A172 (cell line): ENCODE measurements at regions not wholly inside any gene's neighbourhood (a gene's known extent, or its start where the extent isn't known, plus 50 kb on each side); places are given as distances from the start of the nearest gene placed in this dataset.

Source experiments
- DNase-seq: peaks from one replicate; pipeline ENCODE4 v3.0.0-alpha.2; 2015; ENCODE audit warnings: low spot score

DNA sequence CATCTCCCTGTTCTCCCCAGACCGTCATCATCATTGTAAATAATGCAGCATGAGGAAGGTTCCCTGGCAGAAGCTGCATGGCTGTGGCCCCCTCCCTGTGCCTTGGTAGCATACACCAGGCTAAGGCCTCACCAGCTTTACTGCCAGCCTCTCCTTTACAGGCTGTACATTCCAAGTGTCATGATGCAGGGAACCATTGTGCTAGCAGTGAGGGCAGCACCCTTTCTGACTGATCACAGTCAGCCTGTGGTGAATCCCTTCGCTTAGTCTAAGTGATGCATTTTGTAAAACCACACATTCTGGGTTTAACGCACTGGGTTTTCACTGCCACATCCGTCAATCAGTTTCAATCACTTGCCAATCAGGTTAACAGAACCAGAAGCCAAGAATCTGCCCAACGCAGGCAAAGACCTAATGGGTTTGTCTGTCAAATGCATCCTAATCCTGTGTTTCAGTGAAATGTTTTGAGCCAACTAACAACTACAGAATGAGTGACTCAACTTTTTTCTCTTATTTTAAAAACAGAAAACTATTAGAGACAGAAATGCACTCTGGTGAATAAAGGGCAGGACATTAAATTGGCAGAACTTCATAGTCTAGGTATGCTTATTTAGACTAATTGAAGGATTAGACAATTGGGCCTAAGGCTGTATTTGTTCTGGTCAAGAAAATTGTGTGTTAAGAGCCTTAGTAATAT lies 225.9 kb upstream of the DPH6 start:
- DNase-seq, result no peak

DNA sequence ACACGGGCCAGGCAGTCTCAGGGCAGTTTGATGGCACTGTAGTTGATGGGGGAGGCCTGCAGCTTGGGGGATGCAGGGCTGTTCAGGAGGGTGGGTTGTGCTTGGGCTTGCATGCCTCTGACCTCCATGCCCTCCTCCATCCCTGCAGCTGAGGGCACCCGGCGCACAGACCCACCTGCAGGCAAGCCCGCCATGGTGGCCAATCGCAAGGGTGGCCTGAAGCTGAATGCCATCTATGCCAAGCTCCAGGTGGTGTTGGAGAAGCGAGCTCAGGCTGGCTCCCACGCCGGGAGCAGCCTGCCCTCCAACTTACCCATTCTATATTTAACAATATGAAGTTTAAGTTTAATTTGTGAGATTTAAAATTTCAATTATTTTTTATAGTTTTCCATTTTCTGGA lies 228.7 kb upstream of the DPH6 start:
- DNase-seq, result no peak

DNA sequence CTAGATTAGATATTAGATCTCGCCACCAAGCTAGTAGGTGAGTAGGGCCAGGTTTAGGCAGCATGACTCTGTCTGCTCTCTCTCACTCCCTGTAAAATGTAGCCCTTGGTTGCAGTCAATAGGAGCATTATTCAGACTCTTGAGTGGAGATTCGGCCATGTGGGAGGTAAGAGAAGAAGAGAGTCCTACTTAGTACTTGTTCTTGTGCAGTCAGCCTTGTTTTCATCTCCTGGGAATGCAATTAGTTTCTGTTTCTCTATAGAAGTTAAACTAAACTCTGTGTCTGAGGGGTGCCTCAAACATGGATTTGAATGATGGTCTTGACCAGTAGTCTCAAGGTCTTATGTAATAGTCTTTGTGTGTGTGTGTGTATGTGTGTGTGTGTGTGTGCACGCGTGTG lies 229.5 kb upstream of the DPH6 start:
- DNase-seq, result no peak

DNA sequence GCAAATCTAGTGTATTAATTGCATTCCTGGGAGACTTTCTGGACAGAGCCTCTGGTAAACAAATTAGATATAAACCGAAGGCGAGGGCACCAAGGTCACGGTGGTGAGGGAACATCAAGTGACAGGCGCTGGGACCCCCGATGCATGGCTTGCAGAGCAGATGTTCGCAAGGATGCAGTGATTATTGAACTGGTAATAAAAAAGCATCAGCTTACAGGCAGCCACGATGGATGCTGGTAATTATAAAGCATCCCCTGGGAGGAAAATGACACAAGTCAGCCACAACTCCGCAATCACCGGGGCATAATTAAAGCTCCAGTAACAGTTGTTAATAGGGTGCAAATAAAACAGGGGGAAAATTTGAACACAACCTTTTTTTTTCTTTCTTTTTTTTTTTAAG lies 231.1 kb upstream of the DPH6 start:
- DNase-seq, result no peak

DNA sequence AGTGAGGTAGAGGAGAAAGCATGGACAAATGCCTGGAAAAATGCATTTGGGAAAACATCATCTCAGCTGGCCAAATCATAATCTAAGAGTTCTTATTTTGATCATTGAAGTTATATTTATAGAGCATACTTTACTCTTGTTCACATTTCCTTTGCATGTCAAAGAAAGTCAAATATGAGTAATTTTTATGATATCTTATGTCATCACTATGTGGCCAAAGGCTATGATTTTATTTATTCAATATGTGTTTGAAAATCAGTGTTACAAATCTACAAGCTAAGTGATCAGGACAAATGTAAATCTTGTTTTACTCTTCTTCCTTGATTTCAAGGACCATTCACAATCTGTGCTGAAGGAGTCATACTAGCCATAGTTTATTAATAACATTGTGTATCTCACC lies 237.2 kb upstream of the DPH6 start:
- DNase-seq, result no peak

DNA sequence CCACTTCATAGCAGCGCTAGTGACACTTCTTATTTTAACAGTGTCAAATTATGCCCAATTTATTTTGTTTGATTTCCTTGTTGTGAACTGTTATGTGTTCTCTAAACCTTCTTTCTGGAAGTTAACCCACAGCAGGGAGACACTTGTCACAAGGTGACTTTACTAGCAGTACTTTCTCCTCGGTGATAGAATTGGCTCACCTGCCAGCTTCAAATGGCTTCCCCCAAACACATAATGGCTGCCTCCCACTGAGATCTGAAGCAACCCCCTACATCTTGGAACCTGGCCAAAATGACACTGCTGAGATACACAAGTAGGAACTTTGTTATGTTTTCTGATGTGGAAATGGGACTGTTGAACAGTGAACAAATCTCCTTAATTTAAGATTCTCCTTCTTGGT lies 238.8 kb upstream of the DPH6 start:
- DNase-seq, result no peak

DNA sequence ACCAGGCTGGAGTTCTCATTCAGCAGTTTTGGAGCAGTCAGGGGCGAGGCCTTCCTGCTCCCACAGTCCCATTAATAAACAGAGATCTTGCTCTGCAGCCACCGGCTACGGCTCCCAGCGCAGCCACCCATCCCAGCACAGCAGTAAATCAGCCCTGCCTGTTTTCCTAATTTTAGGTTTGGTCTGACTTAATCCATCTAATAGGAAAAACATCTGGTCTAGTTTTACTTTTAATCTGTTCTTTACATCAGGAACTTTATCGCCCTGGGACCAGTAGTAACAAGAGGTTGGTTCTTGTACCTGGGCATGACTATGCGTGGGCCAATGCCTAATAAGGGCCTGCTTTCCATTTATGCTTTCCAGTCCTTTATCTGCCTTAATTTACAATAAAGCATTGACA lies 264.0 kb upstream of the DPH6 start:
- no peak for DNase-seq

DNA sequence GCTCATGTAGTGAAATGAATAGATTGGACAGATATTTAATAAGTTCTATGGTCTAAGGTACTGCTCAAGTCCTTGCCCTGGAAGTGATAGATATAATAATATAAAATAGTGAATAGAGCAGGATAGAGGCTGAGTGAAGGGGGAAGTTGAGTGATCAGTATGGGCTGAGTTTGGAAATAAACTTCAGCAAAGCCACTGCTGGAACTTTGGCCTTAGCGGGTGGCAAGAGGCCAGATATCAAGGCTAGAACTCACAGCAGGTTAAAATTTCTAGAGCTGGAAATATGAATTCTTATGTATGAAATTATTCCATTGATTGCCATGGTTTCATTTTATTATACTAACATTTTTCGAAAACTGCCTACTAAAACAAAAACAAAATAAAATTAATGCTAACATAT lies 267.6 kb upstream of the DPH6 start:
- DNase-seq, result no peak

DNA sequence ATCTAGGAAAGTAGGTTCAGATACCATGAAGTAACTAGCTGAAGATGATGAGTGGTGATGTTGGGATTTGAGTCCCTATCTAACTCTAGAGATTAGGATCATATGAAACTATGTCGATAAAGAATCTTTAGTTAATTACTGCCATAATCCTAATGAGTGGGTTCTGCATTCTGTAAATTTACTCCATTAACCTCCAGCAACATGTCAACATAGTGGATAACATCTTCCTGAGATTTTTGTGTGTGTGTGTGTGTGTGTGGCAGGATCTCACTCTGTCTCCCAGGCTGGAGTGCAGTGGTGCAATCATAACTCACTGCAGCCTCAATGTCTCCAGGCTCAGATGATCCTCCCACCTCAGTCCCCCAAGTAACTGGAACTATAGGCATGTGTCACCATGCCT lies 272.9 kb upstream of the DPH6 start:
- no peak for DNase-seq

DNA sequence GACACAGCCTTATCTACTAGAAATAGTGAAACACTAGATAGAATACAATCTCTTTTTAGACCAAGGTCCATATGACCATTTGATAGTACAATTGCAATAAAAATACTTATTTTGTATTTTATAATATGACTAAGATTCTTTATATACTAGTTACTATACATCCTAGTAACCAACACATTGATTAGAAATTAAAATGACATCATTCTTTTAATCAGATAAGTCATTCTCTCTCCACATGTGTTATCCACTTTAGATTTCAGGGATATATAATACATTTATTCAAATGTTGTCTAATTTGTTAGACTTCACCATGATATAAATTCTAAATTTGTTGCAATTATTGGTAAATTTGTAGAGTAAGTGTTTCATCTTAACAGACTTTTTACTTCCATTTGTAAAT lies 276.2 kb upstream of the DPH6 start:
- no peak for DNase-seq

DNA sequence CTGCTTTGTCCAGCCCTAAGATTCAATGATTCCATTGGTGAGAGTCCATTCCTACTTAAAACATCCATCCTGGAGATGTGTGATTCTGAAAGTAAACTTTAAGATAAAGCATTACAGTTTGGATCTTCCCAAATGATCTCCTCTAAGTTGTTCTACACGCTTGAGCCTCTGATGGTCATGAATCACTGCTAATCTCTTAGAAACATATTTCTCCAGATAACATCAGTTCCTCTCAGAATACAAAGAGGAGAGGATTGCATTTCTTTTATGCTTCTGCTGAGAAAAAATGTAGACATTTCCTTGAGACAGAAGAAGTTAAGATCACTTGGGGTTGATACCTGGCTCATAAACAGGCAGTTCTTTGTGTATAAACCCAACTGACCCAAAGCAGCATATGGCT lies 281.2 kb upstream of the DPH6 start:
- no peak for DNase-seq

DNA sequence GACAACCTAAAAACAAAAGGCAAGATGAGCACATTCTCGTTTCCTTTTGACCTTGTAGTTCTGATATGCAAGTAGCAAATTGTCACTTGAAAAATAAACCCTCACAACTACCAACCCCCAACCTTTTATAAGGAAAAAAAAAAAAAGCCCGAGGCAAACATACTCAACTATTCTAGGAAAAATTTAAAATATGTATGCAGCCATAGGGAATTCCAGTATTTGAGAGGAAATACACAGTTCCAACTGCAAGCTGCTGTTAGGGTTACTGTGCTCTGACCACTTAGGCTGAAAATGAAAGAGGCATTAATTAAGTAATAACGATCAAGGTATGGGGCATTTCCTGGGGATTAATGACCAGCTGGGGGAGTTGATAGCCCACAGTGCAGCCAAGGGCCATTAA lies 281.9 kb upstream of the DPH6 start:
- DNase-seq, result no peak

DNA sequence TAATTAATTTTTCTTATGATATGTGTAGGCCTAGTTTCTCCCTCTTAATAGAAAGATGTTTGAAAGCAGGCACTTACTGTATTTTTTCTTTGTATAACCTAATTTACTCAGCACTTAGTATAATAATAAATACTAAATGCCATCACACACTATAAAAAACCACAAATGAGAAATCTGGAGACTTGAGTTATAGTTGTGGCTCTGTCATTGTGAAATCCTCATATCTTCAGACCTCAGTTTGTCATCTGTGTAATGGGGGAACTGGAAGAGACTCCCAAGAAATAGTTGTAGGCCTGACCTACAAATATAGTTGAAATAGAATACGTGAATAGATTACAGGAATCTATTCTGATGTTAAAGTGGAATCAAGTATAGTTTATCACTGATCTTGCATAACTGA lies 287.6 kb upstream of the DPH6 start:
- DNase-seq, result no peak

DNA sequence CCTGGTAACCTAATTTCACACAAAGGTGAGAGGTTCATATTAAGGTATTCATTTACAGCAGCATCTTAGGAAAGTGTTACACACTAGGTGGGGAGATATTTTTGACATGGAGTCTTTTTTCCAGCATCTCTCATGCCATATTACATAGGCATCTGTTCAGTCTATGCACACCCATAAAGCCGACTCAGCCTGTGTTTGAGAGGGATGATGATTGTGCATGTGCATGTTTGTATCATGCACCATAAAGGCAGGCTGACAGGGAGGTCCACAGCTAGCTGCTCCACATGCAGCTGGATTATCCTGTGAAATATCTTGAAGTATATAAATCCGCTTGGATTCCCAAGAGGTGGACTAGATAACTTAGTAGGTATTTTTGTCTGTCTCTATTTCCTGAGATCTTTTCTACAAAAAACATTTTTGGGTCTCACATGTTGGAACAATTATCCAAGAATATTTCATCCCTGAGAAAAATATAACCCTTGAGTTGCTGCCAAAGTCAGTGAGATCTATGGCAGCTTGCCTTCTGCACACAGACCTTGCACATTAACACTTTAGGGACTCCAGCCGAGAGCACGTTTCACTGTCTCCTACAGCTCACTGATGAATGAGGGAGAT lies 288.4 kb upstream of the DPH6 start:
- DNase-seq, result no peak

DNA sequence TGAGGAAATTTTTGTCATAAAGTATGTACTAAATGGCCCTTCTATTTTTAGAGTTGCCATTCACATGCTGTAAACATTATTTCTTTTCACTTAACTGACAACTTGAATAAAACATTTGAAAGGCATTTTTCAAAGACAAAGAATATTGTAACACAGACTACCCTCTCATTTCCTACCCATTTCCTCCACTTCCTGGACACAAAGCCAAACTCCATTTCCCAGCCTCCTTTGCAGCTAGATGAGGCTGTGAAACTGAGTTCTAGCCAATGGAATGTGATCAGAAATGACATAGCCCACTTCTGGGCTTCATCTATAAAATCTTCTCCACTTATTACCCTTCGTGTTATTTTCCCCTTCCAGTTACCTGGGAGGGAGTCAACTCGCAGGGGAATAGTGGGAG lies 288.9 kb upstream of the DPH6 start:
- no peak for DNase-seq

DNA sequence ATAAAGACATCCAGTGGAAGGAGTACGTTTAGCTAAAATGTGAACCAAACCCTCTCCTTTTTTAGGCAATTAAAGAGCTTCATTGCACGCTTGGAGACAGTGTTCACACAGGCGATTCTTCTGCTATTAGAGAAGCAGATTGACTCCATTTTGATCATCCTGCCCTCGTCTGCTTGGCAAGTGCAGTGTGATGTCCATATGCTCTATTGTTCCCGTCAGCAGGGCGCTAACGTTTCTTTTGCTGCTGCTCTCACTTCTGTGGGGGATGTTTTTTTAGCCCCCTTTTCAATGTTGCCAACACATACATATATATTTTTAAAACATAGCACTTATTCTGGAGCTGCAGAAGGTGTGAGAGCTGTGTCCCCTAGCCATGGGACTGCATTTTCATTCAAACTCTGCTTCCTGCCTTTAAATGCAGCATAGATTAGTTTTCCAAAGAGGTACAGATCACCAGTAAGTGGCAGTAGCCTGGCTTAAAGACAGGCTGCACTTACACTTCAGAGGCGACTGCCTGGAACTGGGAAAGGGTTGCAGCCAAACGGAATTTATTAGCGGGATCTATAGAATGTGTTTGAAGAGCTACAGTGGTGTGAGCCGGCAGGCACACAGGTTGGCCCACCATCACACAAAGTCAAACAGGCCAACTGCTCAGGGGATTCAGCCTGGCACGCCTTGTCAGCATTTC lies 292.6 kb upstream of the DPH6 start:
- no peak for DNase-seq

DNA sequence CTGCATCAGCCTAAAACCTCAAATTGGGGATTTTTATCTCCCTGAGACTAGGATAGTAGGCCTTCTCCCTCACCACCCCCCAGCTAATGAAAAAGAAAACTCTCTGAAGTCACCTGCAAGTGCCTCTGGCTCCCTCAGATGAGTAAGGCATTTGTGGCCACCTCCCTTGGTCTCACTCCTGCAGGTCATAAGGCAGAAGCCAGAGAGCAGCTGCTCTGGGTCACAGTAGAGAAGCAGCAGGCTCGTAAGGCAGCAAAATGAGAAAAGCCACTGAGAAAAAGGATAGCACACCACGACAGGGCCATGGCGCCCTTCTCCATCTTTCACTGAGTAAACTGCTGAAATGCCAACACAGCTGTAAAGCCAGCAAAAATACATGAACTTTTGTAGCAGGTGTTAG lies 296.7 kb upstream of the DPH6 start:
- DNase-seq, result no peak

DNA sequence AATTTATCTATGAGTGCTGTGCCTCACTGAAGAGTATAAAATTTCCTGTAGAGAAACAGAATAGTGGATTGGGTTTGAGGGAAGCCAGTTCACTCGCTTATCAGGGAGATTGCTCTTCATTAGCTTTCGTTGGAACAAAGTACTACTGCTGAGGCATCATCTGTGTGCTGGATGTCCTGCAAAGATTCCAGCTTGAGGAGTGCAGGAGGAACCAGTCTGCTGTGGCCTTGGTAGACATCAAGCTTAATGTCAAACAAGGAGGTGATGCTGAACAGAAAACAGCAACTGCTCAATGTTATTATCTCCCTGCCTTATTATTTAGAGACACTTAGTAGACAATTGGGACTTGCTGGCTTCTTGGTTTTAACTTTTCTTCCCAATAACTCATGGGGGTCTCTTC lies 297.5 kb upstream of the DPH6 start:
- DNase-seq, result no peak

DNA sequence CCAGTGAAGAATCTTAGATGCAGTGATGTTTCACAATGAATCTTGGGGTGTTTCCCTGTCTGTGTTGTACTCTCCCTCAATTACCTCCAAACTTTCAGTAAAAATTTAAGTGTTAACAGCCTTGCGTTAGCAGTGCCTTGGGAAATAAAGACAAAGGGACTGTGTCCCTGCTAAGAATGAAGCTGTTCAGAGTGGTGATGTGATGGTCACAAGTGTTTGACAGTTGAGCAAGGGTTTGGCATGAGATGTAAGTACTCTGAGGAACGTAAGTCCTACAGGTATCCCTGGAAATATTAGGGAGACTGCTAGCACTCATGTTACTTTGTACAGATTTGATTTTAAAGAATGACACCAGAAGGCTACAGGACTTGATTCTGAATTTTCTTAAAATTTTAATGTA lies 304.3 kb upstream of the DPH6 start:
- no peak for DNase-seq

DNA sequence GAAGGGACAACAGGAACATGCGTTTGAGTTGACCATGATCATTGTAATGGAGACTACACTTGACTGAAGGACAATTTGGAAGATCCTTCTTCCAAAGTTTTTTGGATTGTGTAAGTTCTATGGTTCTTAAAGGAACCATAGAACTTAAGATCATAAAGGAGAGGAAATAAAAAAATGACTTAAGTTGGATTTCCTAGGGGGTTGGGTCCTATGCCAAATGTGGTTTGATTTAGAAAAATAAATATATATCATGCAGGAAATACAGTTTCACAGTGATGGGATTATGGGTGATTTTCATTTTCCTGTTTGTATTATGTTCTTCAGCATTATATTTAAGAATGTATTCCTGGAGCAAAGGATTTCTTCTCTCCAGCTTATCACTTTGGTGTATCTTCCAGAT lies 305.5 kb upstream of the DPH6 start:
- no peak for DNase-seq

DNA sequence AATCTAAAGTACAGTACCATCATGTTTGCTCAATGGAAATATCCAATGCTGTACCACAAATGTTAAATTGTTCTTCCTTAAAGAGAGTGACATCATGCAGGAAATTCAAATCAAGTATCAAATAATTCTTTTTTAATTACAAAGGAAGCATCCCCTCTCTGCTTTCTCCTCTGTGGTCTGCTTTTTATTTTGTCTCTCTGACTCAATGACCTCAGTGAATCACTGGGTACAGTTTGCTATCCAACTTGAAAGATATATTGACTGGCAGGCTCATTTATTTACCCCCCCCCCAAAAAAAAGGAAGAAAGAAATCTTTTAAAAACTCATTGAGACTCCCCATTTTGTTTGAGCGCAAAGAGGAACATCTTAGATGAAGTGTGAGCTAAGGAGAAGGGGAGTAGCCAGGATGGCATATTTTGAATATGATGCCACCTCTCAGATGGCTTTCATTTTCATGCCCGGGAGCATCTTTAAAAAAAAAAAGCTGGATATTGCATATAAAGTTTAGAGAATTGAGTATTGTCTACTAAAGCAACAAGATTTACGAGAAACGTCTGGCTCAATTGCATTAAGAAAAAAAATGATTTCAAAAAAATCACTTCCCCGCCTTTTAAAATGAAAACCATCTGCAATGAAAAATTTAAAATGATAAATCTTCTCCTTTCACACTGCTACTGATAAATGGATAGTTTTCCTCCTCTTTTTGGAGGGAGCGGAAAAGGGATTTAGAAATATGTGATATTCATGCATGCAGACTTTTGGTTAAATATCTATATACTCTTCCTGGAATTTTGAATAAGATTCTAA lies 307.1 kb upstream of the DPH6 start:
- DNase-seq, result peak; percentile 17

DNA sequence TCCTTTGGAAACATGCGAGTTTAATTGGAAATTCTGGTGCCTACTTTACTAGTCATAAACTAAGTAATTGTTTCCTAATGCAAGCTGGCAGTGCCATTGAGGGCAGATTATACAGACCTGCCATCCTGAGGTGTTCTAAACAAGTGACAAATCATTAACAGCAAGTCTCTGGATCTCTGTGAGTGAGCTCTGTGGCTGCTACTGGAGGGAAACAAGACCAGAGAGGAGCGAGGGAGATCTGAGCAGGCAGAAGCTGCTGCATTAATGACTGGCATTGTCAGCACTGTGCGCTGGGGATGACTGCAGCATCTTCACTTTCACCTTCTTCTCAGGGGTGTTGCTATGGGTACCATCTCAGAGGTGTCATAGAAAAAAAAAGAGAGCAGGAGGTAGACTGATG lies 308.4 kb upstream of the DPH6 start:
- no peak for DNase-seq
